T-cell (primary cell): ENCODE measurements at regions not wholly inside any gene's neighbourhood (a gene's known extent, or its start where the extent isn't known, plus 50 kb on each side); places are given as distances from the start of the nearest gene placed in this dataset.

Experiments
- ATAC-seq, 4 experiments: fragments of 200-7000 bp in 3 of 4; fragments of 150-1000 bp in 1 of 4; cut with Tn5 transposase; replicated peaks in 1 of 4; 1 replicate in 3 of 4; 2 replicates in 1 of 4; pipeline ENCODE4 v1.10.0; 2021; ENCODE audit warnings: moderate library complexity in 3 of 4, mild to moderate bottlenecking in 2 of 4, moderate number of reproducible peaks in 1 of 4
- CTCF ChIA-PET, 2 donors: fragments of 300-600 bp; sonication (Branson Sonifier 250); formaldehyde crosslinking; loops; one replicate each; lab custom pipeline; 2022; ENCODE audit warnings: antibody characterized with exemption in 2 of 2; lab: Charles Lee
- POLR2A ChIA-PET, 2 donors: fragments of 300-600 bp; sonication (Branson Sonifier 250); formaldehyde crosslinking; loops; one replicate each; lab custom pipeline; 2022; ENCODE audit warnings: antibody characterized with exemption in 2 of 2; lab: Charles Lee
- DNase-seq, 35 experiments: peaks; one replicate each; pipeline versions ENCODE4 v3.0.0 to v3.0.0-alpha.2; 2013 to 2023
- H3K27ac ChIP-seq: one replicate; pipeline ENCODE4 v1.5.1; 2013; ENCODE audit warnings: low read length
- H3K27me3 ChIP-seq, 2 experiments: replicated peaks in 1 of 2; 1 replicate in 1 of 2; 2 replicates in 1 of 2; pipeline versions ENCODE4 v1.6.1 to v1.7.0; 2013; ENCODE audit warnings: low read length in 1 of 2, mixed read lengths in 1 of 2; ENCODE audit not compliant: control insufficient read depth in 2 of 2, insufficient read depth in 2 of 2; ENCODE audit errors: extremely low read depth in 1 of 2
- H3K36me3 ChIP-seq, 2 donors: 1 replicate in 1 of 2; 2 replicates in 1 of 2; pipeline versions ENCODE4 v1.6.1 to v1.7.0; 2013; ENCODE audit warnings: low read length in 1 of 2; ENCODE audit not compliant: control insufficient read depth in 2 of 2, insufficient read depth in 1 of 2; ENCODE audit errors: extremely low read depth in 1 of 2
- H3K4me1 ChIP-seq, 2 experiments: 1 replicate in 1 of 2; 2 replicates in 1 of 2; pipeline versions ENCODE4 v1.6.1 to v1.7.0; 2013; ENCODE audit warnings: low read length in 2 of 2, mixed read lengths in 1 of 2; ENCODE audit not compliant: insufficient read depth in 2 of 2, control insufficient read depth in 1 of 2; ENCODE audit errors: extremely low read depth in 1 of 2
- H3K4me3 ChIP-seq, 2 donors: 1 replicate in 1 of 2; 2 replicates in 1 of 2; pipeline versions ENCODE4 v1.5.1 to v1.7.0; 2013; ENCODE audit warnings: mild to moderate bottlenecking in 2 of 2, low read length in 1 of 2, moderate library complexity in 1 of 2; ENCODE audit not compliant: control insufficient read depth in 1 of 2; ENCODE audit errors: extremely low read depth in 1 of 2
- H3K9me3 ChIP-seq: 2 replicates; pipeline ENCODE4 v1.7.0; 2013
- H3K27ac Mint-ChIP-seq, 2 donors: one replicate each; pipeline ENCODE4 v1.8.0; 2020 to 2021; ENCODE audit warnings: mild to moderate bottlenecking in 2 of 2, mixed read lengths in 2 of 2
- H3K27me3 Mint-ChIP-seq, 2 donors: one replicate each; pipeline ENCODE4 v1.8.0; 2021 to 2022; ENCODE audit warnings: mixed read lengths in 2 of 2
- H3K36me3 Mint-ChIP-seq: one replicate; pipeline ENCODE4 v1.8.0; 2021; ENCODE audit warnings: mixed read lengths
- H3K4me1 Mint-ChIP-seq, 3 donors: one replicate each; pipeline ENCODE4 v1.8.0; 2020 to 2022; ENCODE audit warnings: mixed read lengths in 3 of 3, mild to moderate bottlenecking in 1 of 3
- H3K4me3 Mint-ChIP-seq, 3 donors: one replicate each; pipeline ENCODE4 v1.8.0; 2020 to 2022; ENCODE audit warnings: mild to moderate bottlenecking in 3 of 3, mixed read lengths in 3 of 3, moderate library complexity in 3 of 3
- H3K9me3 Mint-ChIP-seq, 3 donors: one replicate each; pipeline ENCODE4 v1.8.0; 2020 to 2022; ENCODE audit warnings: mixed read lengths in 3 of 3
- WGBS: methylation state at CpG from one replicate; pipeline ENCODE4 v1.1.5; 2013; ENCODE audit warnings: missing lambda C conversion rate; ENCODE audit not compliant: insufficient coverage; 5-methylcytosine and 5-hydroxymethylcytosine counted together

GRCh38 chr6:19662911-19663310 is 174.3 kb upstream of the ID4 start:
- H3K36me3 Mint-ChIP-seq: no peaks in the 10 kb centered on the region
- ChIA-PET CTCF (no interaction called here), POLR2A (no interaction called here)
- no CpG with 5 or more reads among the region's 3 CpGs for WGBS
- H3K4me3 ChIP-seq: no peak overlapping the region
- H3K4me1 ChIP-seq: no peaks in the 10 kb centered on the region
- H3K27ac Mint-ChIP-seq: no peak overlapping the region
- no peak for DNase-seq
- ATAC-seq: no peak
- no peaks in the 10 kb centered on the region for H3K27me3 Mint-ChIP-seq
- H3K4me3 Mint-ChIP-seq: no peak overlapping the region
- no peak overlapping the region for H3K27ac ChIP-seq
- no peaks in the 10 kb centered on the region for H3K9me3 ChIP-seq
- no peaks in the 10 kb centered on the region for H3K36me3 ChIP-seq
- no peaks in the 10 kb centered on the region for H3K27me3 ChIP-seq
- peaks cover 0 to 9% (median 0%) of the 10 kb centered on the region in 3 donors for H3K9me3 Mint-ChIP-seq
- no peaks in the 10 kb centered on the region for H3K4me1 Mint-ChIP-seq

DNA sequence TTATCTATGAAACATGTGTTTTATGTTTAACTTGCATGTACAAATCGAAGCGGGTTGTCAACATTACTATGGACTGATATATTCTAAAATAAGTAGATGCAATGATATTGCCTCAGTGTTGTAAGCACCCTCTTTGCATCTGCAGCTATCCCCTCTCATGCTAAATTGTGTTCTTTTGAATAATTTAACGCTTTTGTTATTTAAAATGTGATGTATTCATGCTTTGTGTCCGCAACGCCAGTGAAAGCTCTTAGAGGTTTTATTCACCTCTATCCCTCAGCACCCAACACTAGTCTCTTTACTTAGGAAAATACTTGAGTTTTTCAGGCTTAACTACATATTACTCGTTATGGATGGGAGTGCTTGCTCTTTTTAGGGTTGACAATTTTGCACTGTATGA is 173.7 kb upstream of the ID4 start:
- no peak for ATAC-seq
- CTCF ChIA-PET: no interaction called here
- Mint-ChIP-seq H3K9me3 (peaks cover 0 to 9% (median 0%) of the 10 kb centered on the region in 3 donors), H3K36me3 (no peaks in the 10 kb centered on the region), H3K27ac (no peak overlapping the region), H3K4me1 (no peaks in the 10 kb centered on the region), H3K4me3 (no peak overlapping the region), H3K27me3 (no peaks in the 10 kb centered on the region)
- H3K36me3 ChIP-seq: no peaks in the 10 kb centered on the region
- H3K27ac ChIP-seq: no peak overlapping the region
- no peaks in the 10 kb centered on the region for H3K9me3 ChIP-seq
- POLR2A ChIA-PET: no interaction called here
- H3K27me3 ChIP-seq: no peaks in the 10 kb centered on the region
- no peak overlapping the region for H3K4me3 ChIP-seq
- no peaks in the 10 kb centered on the region for H3K4me1 ChIP-seq
- no peak for DNase-seq
- no CpG with 5 or more reads among the region's 6 CpGs for WGBS

DNA sequence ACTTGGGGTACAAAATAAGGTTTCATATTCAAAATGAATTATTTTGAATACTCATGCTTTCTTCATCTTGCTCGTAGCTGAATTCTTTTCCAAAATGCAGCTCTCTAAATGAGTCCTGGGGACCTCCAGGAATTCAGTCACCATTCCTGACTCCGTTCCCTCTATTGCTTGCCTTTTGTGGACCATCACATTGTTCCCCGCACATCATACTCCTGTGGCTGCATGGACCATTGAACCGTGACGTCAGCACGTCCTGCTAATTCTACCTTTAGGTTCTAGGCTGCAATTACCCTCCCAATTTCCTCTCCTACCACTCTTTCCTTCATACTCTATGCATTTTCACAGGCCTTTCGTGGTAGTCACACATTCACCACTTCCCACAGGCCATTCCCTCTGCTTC is 173.1 kb upstream of the ID4 start:
- Mint-ChIP-seq H3K4me3 (no peak overlapping the region), H3K9me3 (peaks cover 0 to 9% (median 0%) of the 10 kb centered on the region in 3 donors), H3K27me3 (no peaks in the 10 kb centered on the region), H3K36me3 (no peaks in the 10 kb centered on the region), H3K4me1 (no peaks in the 10 kb centered on the region), H3K27ac (no peak overlapping the region)
- Histone ChIP-seq H3K4me3 (no peak overlapping the region), H3K36me3 (no peaks in the 10 kb centered on the region), H3K27ac (no peak overlapping the region), H3K9me3 (no peaks in the 10 kb centered on the region), H3K4me1 (no peaks in the 10 kb centered on the region), H3K27me3 (no peaks in the 10 kb centered on the region)
- WGBS: 57% methylated on average over 7 of the region's 7 CpGs
- ATAC-seq: no peak
- ChIA-PET CTCF (interaction anchor here in 1 of 2 donors (0.6 kb wide), 1 partner anchor 981 kb away, joined by 5 read pairs; no protein-coding TSS in a partner anchor), POLR2A (no interaction called here)
- DNase-seq: no peak

- peaks cover 0 to 9% (median 0%) of the 10 kb centered on the region in 3 donors for H3K9me3 Mint-ChIP-seq
- Histone ChIP-seq H3K27ac (no peak overlapping the region), H3K36me3 (no peaks in the 10 kb centered on the region), H3K9me3 (no peaks in the 10 kb centered on the region), H3K4me3 (no peak overlapping the region), H3K27me3 (peaks cover 0 to 2% of the 10 kb centered on the region in 2 experiments), H3K4me1 (no peaks in the 10 kb centered on the region)
- H3K4me1 Mint-ChIP-seq: no peaks in the 10 kb centered on the region
- no peak overlapping the region for H3K27ac Mint-ChIP-seq
- no peak overlapping the region for H3K4me3 Mint-ChIP-seq
- H3K36me3 Mint-ChIP-seq: no peaks in the 10 kb centered on the region
- ChIA-PET POLR2A (no interaction called here), CTCF (no interaction called here)
- ATAC-seq: no peak
- no peak for DNase-seq
- no peaks in the 10 kb centered on the region for H3K27me3 Mint-ChIP-seq
- no CpG with 5 or more reads among the region's 2 CpGs for WGBS
These were observed 172.1 kb upstream of the ID4 start for GRCh38 chr6:19664878-19665612.

- Mint-ChIP-seq H3K4me1 (no peaks in the 10 kb centered on the region), H3K4me3 (no peak overlapping the region), H3K27me3 (no peaks in the 10 kb centered on the region), H3K27ac (no peak overlapping the region), H3K36me3 (no peaks in the 10 kb centered on the region), H3K9me3 (peaks cover 0 to 9% (median 0%) of the 10 kb centered on the region in 3 donors)
- Histone ChIP-seq H3K4me3 (no peak overlapping the region), H3K4me1 (no peaks in the 10 kb centered on the region), H3K27me3 (peaks cover 0 to 2% of the 10 kb centered on the region in 2 experiments), H3K9me3 (no peaks in the 10 kb centered on the region), H3K36me3 (no peaks in the 10 kb centered on the region), H3K27ac (no peak overlapping the region)
- no CpG with 5 or more reads among the region's 1 CpG for WGBS
- DNase-seq: no peak
- ChIA-PET POLR2A (no interaction called here), CTCF (no interaction called here)
- ATAC-seq: no peak
These were observed 171.6 kb upstream of the ID4 start for GRCh38 chr6:19665613-19665909.

- DNase-seq (no peak), ATAC-seq (no peak)
- Histone ChIP-seq H3K4me3 (no peak overlapping the region), H3K4me1 (no peaks in the 10 kb centered on the region), H3K27ac (no peak overlapping the region), H3K9me3 (no peaks in the 10 kb centered on the region), H3K36me3 (no peaks in the 10 kb centered on the region), H3K27me3 (peaks cover 0 to 2% of the 10 kb centered on the region in 2 experiments)
- H3K36me3 Mint-ChIP-seq: no peaks in the 10 kb centered on the region
- no peaks in the 10 kb centered on the region for H3K27me3 Mint-ChIP-seq
- H3K4me3 Mint-ChIP-seq: no peak overlapping the region
- no peaks in the 10 kb centered on the region for H3K4me1 Mint-ChIP-seq
- ChIA-PET POLR2A (no interaction called here), CTCF (no interaction called here)
- H3K9me3 Mint-ChIP-seq: peaks cover 0 to 5% (median 0%) of the 10 kb centered on the region in 3 donors
- H3K27ac Mint-ChIP-seq: no peak overlapping the region
These were observed 168.5 kb upstream of the ID4 start for GRCh38 chr6:19668710-19669109.

DNA sequence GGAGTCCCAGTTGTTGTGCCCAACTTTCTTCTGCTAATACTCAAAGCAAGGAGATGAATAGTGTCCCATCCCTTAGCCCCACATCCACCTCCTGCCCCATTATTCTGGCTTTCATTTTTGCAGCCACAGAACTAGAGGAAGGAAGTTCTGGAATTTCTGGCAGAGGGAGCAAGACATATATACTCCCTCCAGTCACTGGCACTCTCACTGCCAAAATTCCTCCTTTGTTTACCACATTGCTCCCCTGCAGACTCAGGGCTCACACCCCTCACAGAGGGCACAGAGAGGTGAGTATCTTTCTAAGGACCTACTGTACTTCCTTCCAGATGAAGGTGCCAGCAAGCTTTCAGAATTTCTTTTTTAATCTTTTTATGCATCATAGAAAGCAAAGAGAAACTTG is 168.0 kb upstream of the ID4 start:
- Mint-ChIP-seq H3K36me3 (no peaks in the 10 kb centered on the region), H3K9me3 (peaks cover 0 to 3% (median 0%) of the 10 kb centered on the region in 3 donors), H3K4me1 (no peaks in the 10 kb centered on the region), H3K27me3 (no peaks in the 10 kb centered on the region), H3K4me3 (no peak overlapping the region), H3K27ac (no peak overlapping the region)
- DNase-seq: no peak
- no peaks in the 10 kb centered on the region for H3K9me3 ChIP-seq
- H3K4me3 ChIP-seq: no peak overlapping the region
- peaks cover 0 to 2% of the 10 kb centered on the region in 2 experiments for H3K27me3 ChIP-seq
- no peaks in the 10 kb centered on the region for H3K36me3 ChIP-seq
- H3K4me1 ChIP-seq: no peaks in the 10 kb centered on the region
- ATAC-seq: no peak
- ChIA-PET CTCF (no interaction called here), POLR2A (no interaction called here)
- no peak overlapping the region for H3K27ac ChIP-seq
